GM12878 (cell line): ENCODE measurements at regions not wholly inside any gene's neighbourhood (a gene's known extent, or its start where the extent isn't known, plus 50 kb on each side); places are given as distances from the start of the nearest gene placed in this dataset.

Source experiments
- ATAC-seq: fragments of 200-7000 bp; cut with Tn5 transposase; 3 replicates; pipeline ENCODE4 v1.9.1; 2020; ENCODE audit warnings: mild to moderate bottlenecking, moderate library complexity
- BruUV-seq: library from RNA; stranded (reverse); fragments of 400-500 nt; replicated peaks from 2 replicates; lab custom pipeline; 2021; lab: Mats Ljungman, UMichigan
- CTCF ChIA-PET: fragments of 300-600 bp; sonication (Branson Sonifier 250); formaldehyde crosslinking; extraction: SDS; loops from one replicate; lab custom pipeline; 2021; ENCODE audit warnings: inconsistent platforms; lab: Yijun Ruan, JAX
- POLR2A ChIA-PET: fragments of 350-600 bp; formaldehyde crosslinking; extraction: SDS; loops from one replicate; lab custom pipeline; 2021; ENCODE audit warnings: inconsistent platforms; lab: Charles Lee
- RAD21 ChIA-PET: fragments of 300-600 bp; sonication (Branson Sonifier 250); formaldehyde crosslinking; loops from one replicate; lab custom pipeline; 2023; ENCODE audit warnings: antibody characterized with exemption; ENCODE audit not compliant: unreplicated experiment; lab: Charles Lee
- SMC1A ChIA-PET: fragments of 300-600 bp; sonication (Branson Sonifier 250); formaldehyde crosslinking; loops from one replicate; lab custom pipeline; 2023; ENCODE audit not compliant: unreplicated experiment, uncharacterized antibody; lab: Charles Lee
- DNase-seq: peaks from one replicate; pipeline ENCODE4 v3.0.0-alpha.2; 2011; ENCODE audit warnings: low read depth, low spot score
- FAIRE-seq: peaks from 3 replicates; lab custom pipeline; 2011; peaks lifted over from hg19 to GRCh38; lab: Jason Lieb, UNC
- H2AFZ ChIP-seq: 2 replicates; pipeline ENCODE4 v1.6.0; 2011; ENCODE audit warnings: low read depth, low read length, control low read depth; ENCODE audit not compliant: control insufficient read depth
- H3K27ac ChIP-seq: 2 replicates; pipeline ENCODE4 v1.5.1; 2011; ENCODE audit warnings: control low read depth; ENCODE audit not compliant: control insufficient read depth, insufficient read depth
- H3K27me3 ChIP-seq, 2 experiments: replicated peaks in 1 of 2; 2 replicates each; pipeline versions ENCODE4 v1.6.0 to v1.6.1; 2011; ENCODE audit warnings: low read length in 1 of 2; ENCODE audit not compliant: control insufficient read depth in 2 of 2, insufficient read depth in 2 of 2
- H3K36me3 ChIP-seq, 2 experiments: 2 replicates each; pipeline ENCODE4 v1.5.1; 2011; ENCODE audit warnings: low read length in 1 of 2; ENCODE audit not compliant: control insufficient read depth in 2 of 2, insufficient read depth in 2 of 2
- H3K4me1 ChIP-seq: 2 replicates; pipeline ENCODE4 v1.6.1; 2011; ENCODE audit warnings: mild to moderate bottlenecking, low read length, moderate library complexity, mixed read lengths; ENCODE audit not compliant: control insufficient read depth, insufficient read depth
- H3K4me2 ChIP-seq: 2 replicates; pipeline ENCODE4 v1.6.0; 2011; ENCODE audit warnings: control low read depth; ENCODE audit not compliant: control insufficient read depth, insufficient read depth
- H3K4me3 ChIP-seq: fragments of 200-600 bp; sonication (generic); 2 replicates; pipeline ENCODE4 v1.5.1; 2016
- H3K79me2 ChIP-seq: 2 replicates; pipeline ENCODE4 v1.6.0; 2011; ENCODE audit warnings: low read length; ENCODE audit not compliant: control insufficient read depth, insufficient read depth
- H3K9ac ChIP-seq: 2 replicates; pipeline ENCODE4 v1.8.0; 2011; ENCODE audit warnings: low read length, control low read depth, mixed read lengths; ENCODE audit not compliant: control insufficient read depth, insufficient read depth
- H3K9me3 ChIP-seq: replicated peaks from 3 replicates; pipeline ENCODE4 v1.5.1; 2011; ENCODE audit warnings: mild to moderate bottlenecking, low read length; ENCODE audit not compliant: control insufficient read depth, insufficient read depth
- H4K20me1 ChIP-seq: 2 replicates; pipeline ENCODE4 v1.6.0; 2011; ENCODE audit not compliant: control insufficient read depth, insufficient read depth
- ASH2L ChIP-seq: fragments of 300-600, 200-600 bp; sonication (generic); IDR thresholded peaks from 2 replicates; pipeline ENCODE4 v1.6.1; 2017; ENCODE audit warnings: low read depth, mild to moderate bottlenecking, borderline replicate concordance
- ATF2 ChIP-seq: IDR thresholded peaks from 2 replicates; pipeline ENCODE4 v1.6.1; 2012; ENCODE audit warnings: low read length, inconsistent platforms
- BCLAF1 ChIP-seq: fragments of 450-650 bp; IDR thresholded peaks from 2 replicates; pipeline ENCODE4 v1.6.1; 2017; ENCODE audit warnings: antibody characterized with exemption, mild to moderate bottlenecking, moderate library complexity
- BMI1 ChIP-seq: fragments of 450-650 bp; IDR thresholded peaks from 2 replicates; pipeline ENCODE4 v1.6.1; 2016; ENCODE audit warnings: mild to moderate bottlenecking, moderate library complexity, borderline replicate concordance
- BRCA1 ChIP-seq: IDR thresholded peaks from 2 replicates; pipeline ENCODE4 v1.6.1; 2011; ENCODE audit warnings: low read depth, low read length, improper control_type of control experiment
- CEBPZ ChIP-seq: fragments of 150-350 bp; IDR thresholded peaks from 2 replicates; pipeline ENCODE4 v1.6.1; 2016; ENCODE audit warnings: low read depth, low read length
- CTCF ChIP-seq, 3 experiments: IDR thresholded peaks in 2 of 3; conservative IDR thresholded peaks in 1 of 3; 2 replicates each; pipeline ENCODE4 v1.5.1; 2011; ENCODE audit warnings: low read depth in 3 of 3, low read length in 3 of 3, mild to moderate bottlenecking in 3 of 3, control low read depth in 2 of 3, moderate library complexity in 2 of 3, inconsistent platforms in 1 of 3, mixed read lengths in 1 of 3; ENCODE audit not compliant: control insufficient read depth in 2 of 3, insufficient read depth in 1 of 3; ENCODE audit errors: extremely low read depth in 1 of 3
- MLLT1 ChIP-seq: fragments of 450-650 bp; IDR thresholded peaks from 2 replicates; pipeline ENCODE4 v1.6.1; 2016; ENCODE audit warnings: mild to moderate bottlenecking
- SIN3A ChIP-seq: IDR thresholded peaks from 2 replicates; pipeline ENCODE4 v1.6.1; 2012; ENCODE audit warnings: low read depth, low read length, improper control_type of control experiment
- SREBF1 ChIP-seq: IDR thresholded peaks from 2 replicates; pipeline ENCODE4 v1.6.1; 2012; ENCODE audit warnings: mild to moderate bottlenecking, low read length
- USF2 ChIP-seq: IDR thresholded peaks from 2 replicates; pipeline ENCODE4 v1.6.1; 2011; ENCODE audit warnings: low read depth, low read length, improper control_type of control experiment, borderline replicate concordance
- WRNIP1 ChIP-seq: IDR thresholded peaks from 2 replicates; pipeline ENCODE4 v1.6.1; 2011; ENCODE audit warnings: low read depth, low read length, improper control_type of control experiment, borderline replicate concordance
- WGBS: methylation state at CpG from one replicate; pipeline ENCODE4 v1.1.6; 2016; ENCODE audit warnings: low lambda C conversion rate; ENCODE audit not compliant: insufficient replicate concordance, insufficient coverage; ENCODE audit errors: missing lambda C conversion rate; 5-methylcytosine and 5-hydroxymethylcytosine counted together
- in situ Hi-C: fragments of 300-500 bp; cut with MboI; formaldehyde crosslinking; loops from 9 replicates; pipeline ENCODE4 v1.14.3; 2018; ENCODE audit warnings: mixed read lengths
- intact Hi-C: fragments of 100-400 bp; cut with micrococcal nuclease; formaldehyde crosslinking; loops from one replicate; pipeline ENCODE4 v1.14.2; 2022; ENCODE audit not compliant: unreplicated experiment

GRCh38 chr14:42269234-42269633 lies 662.6 kb downstream of the LRFN5 start:
- ATAC-seq = no peak
- CTCF ChIA-PET = no interaction called here
- Histone ChIP-seq H3K4me2 (no peak overlapping the region), H3K4me3 (no peak overlapping the region), H3K4me1 (no peaks in the 10 kb centered on the region), H3K9me3 (no peaks in the 10 kb centered on the region), H3K27ac (no peak overlapping the region), H3K36me3 (no peaks in the 10 kb centered on the region), H4K20me1 (no peaks in the 10 kb centered on the region), H3K79me2 (no peaks in the 10 kb centered on the region), H3K27me3 (no peaks in the 10 kb centered on the region), H3K9ac (no peak overlapping the region), H2AFZ (no peak overlapping the region)
- no peak for FAIRE-seq
- intact Hi-C loops (no loop called here), in situ Hi-C loops (no loop called here)
- SMC1A ChIA-PET = interaction anchor here (1.5 kb wide), 1 partner anchor 8 kb away, joined by 5 read pairs; no protein-coding TSS in a partner anchor
- BruUV-seq = no TSS peak
- RAD21 ChIA-PET = no interaction called here
- POLR2A ChIA-PET = no interaction called here
- no peak for DNase-seq
- 0% methylated on average over 1 of the region's 1 CpG for WGBS
- TF ChIP-seq ATF2 (no peak), WRNIP1 (no peak), SREBF1 (no peak), CEBPZ (no peak), CTCF (IDR thresholded peaks at IDR 0.05 in 2 of 3, conservative IDR thresholded peaks at IDR 0.05 in 1 of 3; ENCODE audit: control insufficient read depth in 2 of 3, extremely low read depth in 1 of 3, insufficient read depth in 1 of 3, low read depth in 3 of 3, low read length in 3 of 3) (no peak), USF2 (no peak), ASH2L (no peak), SIN3A (no peak), BCLAF1 (no peak), MLLT1 (no peak), BRCA1 (no peak), BMI1 (no peak)
